SK-N-SH (cell line): ENCODE measurements at regions not wholly inside any gene's neighbourhood (a gene's known extent, or its start where the extent isn't known, plus 50 kb on each side); places are given as distances from the start of the nearest gene placed in this dataset.

Experiments
- CTCF ChIA-PET: fragments of 300-600, 350-600 bp; formaldehyde crosslinking; extraction: SDS; loops from one replicate; lab custom pipeline; 2021; lab: Yijun Ruan, JAX
- POLR2A ChIA-PET: fragments of 350-600 bp; sonication (Branson Sonifier 250); formaldehyde crosslinking; extraction: SDS; loops from one replicate; lab custom pipeline; 2020; ENCODE audit warnings: antibody characterized with exemption, inconsistent platforms; lab: Yijun Ruan, JAX
- DNase-seq: peaks from one replicate; pipeline ENCODE4 v3.0.0; 2012
- H2AFZ ChIP-seq: fragments of 200-600 bp; sonication (generic); 2 replicates; pipeline ENCODE4 v1.8.1; 2016; ENCODE audit warnings: antibody characterized with exemption, mild to moderate bottlenecking, low read depth
- H3F3A ChIP-seq: fragments of 200-600 bp; sonication (generic); replicated peaks from 2 replicates; pipeline ENCODE3; 2016; ENCODE audit warnings: antibody characterized with exemption, mild to moderate bottlenecking; ENCODE audit not compliant: insufficient read depth
- H3K27ac ChIP-seq, 2 experiments: fragments of 200-500 bp in 1 of 2; fragments of 200-600 bp in 1 of 2; sonication (Bioruptor generic) in 1 of 2; sonication (generic), shearing (Covaris generic) in 1 of 2; 2 replicates each; pipeline versions ENCODE4 v1.5.1 to v1.6.1; 2014 to 2016; ENCODE audit warnings: low read depth in 2 of 2, inconsistent platforms in 1 of 2, low read length in 1 of 2, mild to moderate bottlenecking in 1 of 2, mixed read lengths in 1 of 2
- H3K27me3 ChIP-seq: fragments of 200-600 bp; sonication (generic), shearing (Covaris generic); 2 replicates; pipeline ENCODE4 v1.6.1; 2016; ENCODE audit warnings: mixed run types; ENCODE audit not compliant: insufficient read depth
- H3K36me3 ChIP-seq, 2 experiments: fragments of 200-500 bp in 1 of 2; fragments of 200-600 bp in 1 of 2; sonication (Bioruptor generic) in 1 of 2; sonication (generic) in 1 of 2; replicated peaks in 1 of 2; 2 replicates each; pipeline versions ENCODE3 to v1.5.1; 2014 to 2016; ENCODE audit warnings: low read length in 1 of 2, mild to moderate bottlenecking in 1 of 2; ENCODE audit not compliant: insufficient read depth in 2 of 2, control insufficient read depth in 1 of 2
- H3K4me1 ChIP-seq, 2 experiments: fragments of 200-500 bp in 1 of 2; fragments of 200-600 bp in 1 of 2; sonication (Bioruptor generic) in 1 of 2; sonication (generic), shearing (Covaris generic) in 1 of 2; 2 replicates each; pipeline versions ENCODE4 v1.5.1 to v1.6.1; 2014 to 2016; ENCODE audit warnings: low read depth in 1 of 2, low read length in 1 of 2, mixed run types in 1 of 2; ENCODE audit not compliant: insufficient read depth in 2 of 2, control insufficient read depth in 1 of 2
- H3K4me2 ChIP-seq: fragments of 200-600 bp; sonication (generic), shearing (Covaris generic); 2 replicates; pipeline ENCODE4 v1.6.1; 2017; ENCODE audit warnings: mixed run types
- H3K4me3 ChIP-seq, 2 experiments: fragments of 200-500 bp in 1 of 2; fragments of 200-600 bp in 1 of 2; sonication (Bioruptor generic) in 1 of 2; sonication (generic), shearing (Covaris generic) in 1 of 2; 2 replicates each; pipeline versions ENCODE4 v1.5.1 to v1.8.1; 2014 to 2016; ENCODE audit warnings: low read depth in 2 of 2, inconsistent platforms in 1 of 2, low read length in 1 of 2, mild to moderate bottlenecking in 1 of 2, mixed read lengths in 1 of 2, moderate library complexity in 1 of 2
- H3K79me2 ChIP-seq: fragments of 200-600 bp; sonication (generic); 2 replicates; pipeline ENCODE4 v1.8.1; 2017; ENCODE audit warnings: mild to moderate bottlenecking; ENCODE audit not compliant: insufficient read depth
- H3K9ac ChIP-seq: fragments of 200-600 bp; sonication (generic); 2 replicates; pipeline ENCODE4 v1.6.1; 2017; ENCODE audit warnings: mixed run types
- H3K9me2 ChIP-seq: fragments of 200-600 bp; sonication (generic); 2 replicates; pipeline ENCODE4 v1.6.1; 2017; ENCODE audit warnings: mixed run types
- H3K9me3 ChIP-seq: fragments of 200-600 bp; sonication (generic); 2 replicates; pipeline ENCODE4 v1.6.1; 2017; ENCODE audit warnings: mixed run types, mild to moderate bottlenecking, moderate library complexity
- H4K20me1 ChIP-seq: fragments of 200-600 bp; sonication (generic); 2 replicates; pipeline ENCODE4 v1.6.1; 2017; ENCODE audit warnings: mild to moderate bottlenecking, mixed run types; ENCODE audit not compliant: insufficient read depth
- FOXM1 ChIP-seq: IDR thresholded peaks from 2 replicates; pipeline ENCODE4 v1.4.0; 2012; ENCODE audit warnings: low read depth, mild to moderate bottlenecking
- GATA2 ChIP-seq: sonication (generic); formaldehyde crosslinking; IDR thresholded peaks from 2 replicates; pipeline ENCODE4 v1.5.0; 2020; ENCODE audit warnings: mild to moderate bottlenecking, missing genetic modification reagents
- IRF3 ChIP-seq: fragments of 150-350 bp; IDR thresholded peaks from 2 replicates; pipeline ENCODE4 v1.6.1; 2016; ENCODE audit warnings: mild to moderate bottlenecking, low read depth, low read length
- MAX ChIP-seq: IDR thresholded peaks from 2 replicates; pipeline ENCODE4 v1.4.0; 2012; ENCODE audit warnings: low read depth
- NRF1 ChIP-seq: IDR thresholded peaks from 2 replicates; pipeline ENCODE4 v1.6.1; 2012; ENCODE audit warnings: low read depth, mild to moderate bottlenecking, low read length
- PBX3 ChIP-seq: IDR thresholded peaks from 2 replicates; pipeline ENCODE4; 2012
- RCOR1 ChIP-seq: fragments of 150-350 bp; IDR thresholded peaks from 2 replicates; pipeline ENCODE4 v1.6.1; 2017; ENCODE audit warnings: antibody characterized with exemption, low read length
- SMC3 ChIP-seq: IDR thresholded peaks from 2 replicates; pipeline ENCODE4 v1.6.1; 2012; ENCODE audit warnings: low read depth, low read length, improper control_type of control experiment
- TAF1 ChIP-seq: IDR thresholded peaks from 2 replicates; pipeline ENCODE4 v1.6.1; 2012; ENCODE audit warnings: low read depth, mild to moderate bottlenecking, low read length, moderate library complexity, borderline replicate concordance
- USF2 ChIP-seq: fragments of 150-350 bp; IDR thresholded peaks from 2 replicates; pipeline ENCODE4 v1.6.1; 2017; ENCODE audit warnings: antibody characterized with exemption, low read length, low read depth, borderline replicate concordance
- WGBS: methylation state at CpG from one replicate; pipeline ENCODE4 v1.1.6; 2017; ENCODE audit warnings: low lambda C conversion rate; 5-methylcytosine and 5-hydroxymethylcytosine counted together

- Histone ChIP-seq H4K20me1 (no peaks in the 10 kb centered on the region), H3K9me2 (no peaks in the 10 kb centered on the region), H3K27ac (no peak overlapping the region), H3K4me1 (no peaks in the 10 kb centered on the region), H3K36me3 (no peaks in the 10 kb centered on the region), H3F3A (no peaks in the 10 kb centered on the region), H2AFZ (no peak overlapping the region), H3K9ac (no peak overlapping the region), H3K27me3 (no peaks in the 10 kb centered on the region), H3K4me3 (no peak overlapping the region), H3K9me3 (no peaks in the 10 kb centered on the region), H3K4me2 (no peak overlapping the region), H3K79me2 (no peaks in the 10 kb centered on the region)
- TF ChIP-seq RCOR1, result no peak
- CTCF ChIA-PET, result no interaction called here
- no peak for DNase-seq
- 0% methylated on average over 2 of the region's 2 CpGs for WGBS
- POLR2A ChIA-PET, result no interaction called here
Measured at GRCh38 chrX:43065978-43066377, 288.0 kb upstream of the PPP1R2C start.

GRCh38 chrX:43068639-43069038 lies 290.7 kb upstream of the PPP1R2C start:
- Histone ChIP-seq H3K27ac (no peak overlapping the region), H2AFZ (no peak overlapping the region), H3K9ac (no peak overlapping the region), H3K9me3 (no peaks in the 10 kb centered on the region), H3K27me3 (no peaks in the 10 kb centered on the region), H3K79me2 (no peaks in the 10 kb centered on the region), H3K4me1 (no peaks in the 10 kb centered on the region), H4K20me1 (no peaks in the 10 kb centered on the region), H3K9me2 (no peaks in the 10 kb centered on the region), H3K4me2 (no peak overlapping the region), H3K4me3 (no peak overlapping the region), H3K36me3 (no peaks in the 10 kb centered on the region), H3F3A (no peaks in the 10 kb centered on the region)
- DNase-seq, result no peak
- CTCF ChIA-PET, result no interaction called here
- 0% methylated on average over 1 of the region's 1 CpG for WGBS
- POLR2A ChIA-PET, result no interaction called here
- no peak for TF ChIP-seq USF2
- no peak for TF ChIP-seq GATA2 (CRISPR knock-in tag)
- TF ChIP-seq PBX3, result no peak
- no peak for TF ChIP-seq SMC3

- Histone ChIP-seq H4K20me1 (no peaks in the 10 kb centered on the region), H3K4me3 (no peak overlapping the region), H3K9ac (no peak overlapping the region), H3K27ac (no peak overlapping the region), H3K36me3 (no peaks in the 10 kb centered on the region), H3K4me2 (no peak overlapping the region), H3K9me2 (no peaks in the 10 kb centered on the region), H3K27me3 (no peaks in the 10 kb centered on the region), H3K9me3 (no peaks in the 10 kb centered on the region), H3K4me1 (no peaks in the 10 kb centered on the region), H3K79me2 (no peaks in the 10 kb centered on the region), H3F3A (no peaks in the 10 kb centered on the region), H2AFZ (no peak overlapping the region)
- no peak for DNase-seq
- WGBS, result 2% methylated on average over 1 of the region's 1 CpG
- ChIA-PET POLR2A (no interaction called here), CTCF (no interaction called here)
- TF ChIP-seq NRF1, result no peak
- no peak for TF ChIP-seq IRF3
- no peak for TF ChIP-seq FOXM1
- TF ChIP-seq GATA2 (CRISPR knock-in tag), result no peak
- no peak for TF ChIP-seq MAX
- no peak for TF ChIP-seq SMC3
- no peak for TF ChIP-seq TAF1
Measured at GRCh38 chrX:43083016-43083415, 305.1 kb upstream of the PPP1R2C start.
